ENCODE measurements at regions not wholly inside any gene's neighbourhood (a gene's known extent, or its start where the extent isn't known, plus 50 kb on each side); places are given as distances from the start of the nearest gene placed in this dataset.

GRCh38 chr9:82761956-82762355 lies 301.0 kb downstream of the RASEF start:
- no peak for TF ChIP-seq POLR2A (IDR thresholded peaks at IDR 0.05)
- TF ChIP-seq CTCF (IDR thresholded peaks at IDR 0.05), result no peak

Measured in testis (tissue), 2 donors.